Cerebellar nuclear complex (tissue), 1 donor: ENCODE measurements at regions not wholly inside any gene's neighbourhood (a gene's known extent, or its start where the extent isn't known, plus 50 kb on each side); places are given as distances from the start of the nearest gene placed in this dataset.
"Not testable (repeated sequence)": the region's sequence is repeated elsewhere in the genome, so short reads cannot be mapped to it uniquely, and the experiment has no call there.

Source experiments
- DNase-seq, 2 experiments: peaks; one replicate each; lab custom pipeline; 2025; lab: John Stamatoyannopoulos, UW

DNA sequence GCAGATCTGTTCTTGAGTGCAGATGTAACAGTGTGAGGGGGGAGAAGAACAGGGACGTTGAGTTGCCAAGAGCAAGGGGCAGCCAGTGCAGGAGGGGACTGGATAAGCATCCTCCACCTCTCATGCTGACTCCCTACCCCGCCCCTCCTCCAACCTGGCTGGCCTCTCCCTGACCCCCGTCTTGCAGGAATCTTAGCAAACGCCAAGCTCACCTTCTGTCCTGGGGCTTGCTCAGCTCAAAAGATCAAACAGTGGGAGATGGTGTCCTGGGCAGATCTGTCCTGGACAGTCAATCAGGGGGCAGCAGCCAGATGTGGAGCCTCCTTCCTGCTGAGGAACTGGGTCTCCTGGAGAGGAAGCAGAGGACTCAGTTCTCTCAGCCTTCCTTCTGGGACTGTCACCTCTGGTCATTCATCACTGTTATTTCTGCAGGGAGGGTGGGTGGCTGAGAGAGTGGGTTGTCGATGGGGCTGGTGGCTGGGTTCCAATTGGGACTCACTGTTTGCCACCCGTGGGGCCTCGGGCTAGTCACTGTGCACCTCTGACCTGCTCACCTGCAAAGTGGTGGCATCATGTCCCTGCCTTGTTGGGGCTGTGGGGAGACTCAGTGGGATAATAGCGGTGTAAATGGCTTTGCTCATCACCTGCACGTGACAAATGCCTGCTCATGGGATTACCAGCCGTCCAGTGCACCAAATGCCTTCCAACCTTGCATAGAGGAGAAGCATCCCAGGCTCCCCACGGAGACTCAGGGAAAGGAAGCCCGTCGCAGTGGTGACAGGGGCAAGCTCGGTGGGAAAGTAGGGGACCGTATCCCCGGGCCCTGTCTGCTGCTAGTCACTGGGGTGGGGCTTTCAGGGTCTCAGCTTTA is 154.4 kb downstream of the PTPRU start:
- DNase-seq, result no peak

DNA sequence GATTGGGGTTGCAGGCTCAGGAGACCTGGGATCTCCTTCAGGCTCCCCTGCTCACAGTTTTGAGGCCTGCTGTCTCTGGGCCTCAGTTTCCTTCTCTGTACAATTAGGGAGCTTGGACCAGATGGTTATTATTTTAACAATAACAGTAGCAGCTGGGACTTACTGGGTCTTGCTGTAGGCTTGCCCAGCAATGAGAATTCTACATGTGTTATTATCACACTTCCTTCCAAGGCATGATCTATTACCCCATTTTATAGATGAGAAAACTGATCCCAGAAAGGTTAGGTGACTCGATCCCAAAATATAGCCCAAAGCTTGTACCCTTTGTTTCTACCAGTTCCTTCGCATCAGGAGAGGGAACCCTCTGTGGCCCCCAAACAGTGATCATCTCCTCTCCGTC is 153.8 kb downstream of the PTPRU start:
- no peak for DNase-seq

- DNase-seq, result no peak
Observed at GRCh38 chr1:29389533-29390041, 153.3 kb downstream of the PTPRU start.

DNA sequence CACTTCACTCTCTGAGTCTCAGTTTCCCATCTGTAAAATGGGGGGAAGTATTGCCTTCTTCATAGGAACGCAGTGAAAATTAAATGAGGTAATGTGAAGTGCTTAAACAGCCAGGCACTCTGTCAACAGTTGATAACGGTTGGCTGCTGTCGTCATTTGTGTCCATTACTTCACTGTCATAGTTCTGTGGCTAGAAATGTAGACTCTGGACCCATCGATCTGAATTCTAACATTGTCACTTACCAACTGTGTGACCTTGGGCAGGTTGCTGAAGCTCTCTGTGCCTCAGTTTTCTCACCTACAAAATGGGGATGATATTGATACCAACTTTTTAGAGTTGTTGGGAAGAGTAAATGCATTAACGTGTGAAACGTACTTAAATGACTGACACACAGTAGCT is 152.6 kb downstream of the PTPRU start:
- DNase-seq, result no peak

DNA sequence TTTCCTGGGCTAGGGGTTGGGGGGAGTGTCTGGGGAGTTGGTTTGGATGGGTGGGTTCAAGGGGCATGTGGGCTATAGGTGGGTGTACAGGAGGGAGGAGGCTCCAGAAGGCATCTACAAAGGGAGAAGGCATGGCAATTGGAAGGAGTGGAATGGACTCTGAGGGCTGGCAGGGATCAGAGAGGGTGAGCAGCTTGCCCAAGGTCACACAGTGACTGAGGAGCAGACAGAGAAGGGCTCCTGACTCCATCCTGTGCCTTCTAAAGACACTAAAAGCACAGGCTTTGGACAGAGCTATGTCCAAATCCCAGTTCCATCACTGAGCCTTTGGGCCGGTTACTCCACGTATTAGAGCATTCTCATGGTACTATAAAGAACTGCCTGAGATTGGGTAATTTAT is 151.8 kb downstream of the PTPRU start:
- no peak for DNase-seq

GRCh38 chr1:29387210-29387609 is 150.9 kb downstream of the PTPRU start:
- DNase-seq, result no peak

- not testable (repeated sequence) for DNase-seq
Observed at GRCh38 chr1:29386453-29386852, 150.1 kb downstream of the PTPRU start.

DNA sequence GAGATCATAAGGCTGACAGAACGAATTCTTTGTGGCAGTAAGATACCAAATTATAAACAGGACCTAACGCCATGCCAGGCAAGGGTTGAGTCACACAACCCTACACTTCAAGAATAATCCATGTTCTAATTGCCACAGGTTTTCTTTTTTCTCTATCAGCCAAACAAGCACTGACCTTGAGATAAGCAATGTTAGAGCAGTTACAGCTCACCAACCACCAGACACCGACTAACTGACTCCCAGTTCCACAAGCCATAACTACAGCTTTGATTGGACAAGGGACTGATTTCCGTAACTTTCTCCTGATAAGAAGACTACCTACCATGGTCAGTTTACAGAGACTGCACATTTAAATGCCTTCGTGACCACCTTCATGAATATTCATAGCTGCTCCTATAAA is 149.6 kb downstream of the PTPRU start:
- no peak for DNase-seq

- DNase-seq, result no peak
Observed at GRCh38 chr1:29384496-29385015, 148.2 kb downstream of the PTPRU start.

DNA sequence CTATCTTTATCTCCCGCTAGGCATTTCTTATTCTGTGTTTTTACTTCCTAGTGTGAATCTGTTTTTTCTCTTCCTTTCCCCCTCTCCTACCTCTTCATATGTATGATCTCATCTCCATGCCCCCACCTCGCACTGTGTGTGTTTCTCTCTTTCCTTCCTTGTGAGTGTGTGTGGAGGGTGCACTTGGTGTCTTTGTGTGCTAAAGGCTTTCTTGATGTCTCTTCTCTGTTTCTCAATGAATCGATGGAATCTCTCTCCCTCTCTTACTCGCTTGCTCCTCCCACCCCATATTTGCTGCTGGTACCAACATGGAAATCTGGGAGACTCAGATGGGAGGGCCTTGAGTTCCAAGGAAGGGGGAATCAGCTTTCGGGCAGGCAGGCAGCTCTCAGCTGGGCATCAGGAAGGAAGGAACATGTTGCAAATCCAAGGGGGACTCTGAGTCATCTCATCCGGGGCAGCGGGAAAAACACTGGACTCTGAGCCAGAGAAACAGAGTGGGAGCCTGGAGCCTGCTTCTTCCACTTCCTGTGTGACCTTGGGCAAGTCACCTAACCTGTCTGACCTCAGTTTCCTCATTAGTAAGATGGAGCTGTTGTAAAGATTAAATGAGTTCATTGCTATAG is 147.5 kb downstream of the PTPRU start:
- no peak for DNase-seq

DNA sequence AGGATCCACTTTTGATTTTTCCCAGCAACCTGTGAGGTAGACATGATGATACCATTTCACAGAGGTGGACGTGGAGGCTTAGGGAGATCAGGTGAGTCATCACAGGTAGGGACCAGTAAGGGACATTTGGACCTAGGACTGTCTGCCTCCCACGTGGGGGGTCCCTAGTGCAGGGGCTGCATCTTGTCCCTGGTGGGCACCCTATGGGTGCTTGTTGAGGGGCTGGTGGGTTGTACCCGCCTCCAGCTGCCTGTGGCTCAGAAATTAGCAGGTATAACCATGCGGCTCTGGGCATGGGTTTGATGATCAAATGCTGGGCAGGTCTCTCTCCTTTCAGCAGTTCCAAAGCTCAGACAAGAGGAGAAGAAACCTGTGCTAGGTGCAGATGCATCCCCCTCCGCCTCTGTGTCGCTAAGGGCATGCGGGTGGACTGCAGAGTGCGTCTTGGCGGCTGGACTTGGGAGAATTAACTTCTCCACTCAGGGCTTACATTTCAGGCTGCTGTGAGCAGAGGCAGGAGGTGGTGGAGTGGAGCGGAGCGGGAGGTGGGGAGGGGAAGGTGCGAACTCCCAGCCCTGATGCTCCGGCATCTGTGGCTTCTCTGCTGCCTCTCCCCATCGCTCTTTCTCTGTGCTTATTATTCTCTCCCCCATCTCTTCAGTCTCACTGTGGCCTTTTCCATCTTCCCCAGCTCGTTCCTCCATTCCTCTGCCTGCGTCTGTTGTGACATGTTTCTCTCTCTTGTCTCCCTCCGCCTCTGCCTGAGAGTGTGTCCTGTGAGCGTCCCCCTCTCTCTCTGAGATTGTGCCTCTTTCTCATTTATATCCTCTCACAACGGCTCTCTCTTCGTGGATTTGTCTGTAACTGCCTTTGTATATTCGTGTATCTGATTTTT is 146.8 kb downstream of the PTPRU start:
- DNase-seq, result no peak

- DNase-seq, result no peak
Observed at GRCh38 chr1:29381426-29381825, 145.1 kb downstream of the PTPRU start.

GRCh38 chr1:29380532-29380931 is 144.2 kb downstream of the PTPRU start:
- DNase-seq, result no peak

DNA sequence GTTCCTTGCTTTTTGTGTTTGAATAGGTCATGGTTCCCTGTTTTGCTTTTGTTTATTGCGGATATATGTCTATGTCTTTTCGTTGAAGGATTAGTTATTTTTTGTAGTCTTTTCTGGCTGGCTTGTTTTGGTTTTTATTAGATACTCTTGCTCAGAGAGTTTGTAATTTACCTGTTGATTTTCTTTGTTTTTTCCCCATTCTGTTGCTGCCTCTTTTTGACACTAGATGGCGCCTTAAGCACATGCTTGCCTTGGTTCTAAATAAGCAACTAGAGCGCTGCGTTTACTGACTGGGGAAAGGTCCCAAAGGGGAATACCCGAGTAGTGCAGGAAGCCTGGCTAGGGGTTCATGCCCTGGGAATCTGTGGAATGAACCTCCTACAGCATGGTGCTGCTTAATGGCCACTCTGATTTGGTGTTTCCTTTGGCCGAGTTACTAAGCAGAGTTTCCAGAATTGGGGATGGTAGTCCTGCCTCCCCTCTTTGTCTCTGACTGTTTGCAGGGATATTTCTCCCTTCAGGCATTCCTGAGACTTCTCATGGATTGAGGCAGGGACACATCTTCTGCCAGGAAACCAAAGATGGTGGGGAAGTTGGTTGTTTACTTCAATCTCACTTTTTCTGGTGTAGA is 143.2 kb downstream of the PTPRU start:
- DNase-seq, result no peak
